Activated CD8-positive, alpha-beta T cell treated with anti-CD3 and anti-CD28 coated beads for 36 hours (primary cell): ENCODE measurements at regions not wholly inside any gene's neighbourhood (a gene's known extent, or its start where the extent isn't known, plus 50 kb on each side); places are given as distances from the start of the nearest gene placed in this dataset.

Source experiments
- ATAC-seq: fragments of 200-7000 bp; cut with Tn5 transposase; one replicate; pipeline ENCODE4 v1.10.0; 2021; ENCODE audit warnings: mild to moderate bottlenecking, moderate library complexity
- CTCF ChIA-PET: fragments of 350-600 bp; sonication (Branson Sonifier 250); formaldehyde crosslinking; loops from one replicate; lab custom pipeline; 2021; ENCODE audit warnings: antibody characterized with exemption; lab: Charles Lee
- POLR2A ChIA-PET: fragments of 350-600 bp; sonication (Branson Sonifier 250); formaldehyde crosslinking; loops from one replicate; lab custom pipeline; 2021; ENCODE audit warnings: antibody characterized with exemption; lab: Charles Lee
- DNase-seq: peaks from one replicate; pipeline ENCODE4 v3.0.0-alpha.2; 2020
- H3K27ac Mint-ChIP-seq: one replicate; pipeline ENCODE4 v1.8.0; 2021; ENCODE audit warnings: mild to moderate bottlenecking, mixed read lengths
- H3K27me3 Mint-ChIP-seq: one replicate; pipeline ENCODE4 v1.8.0; 2021; ENCODE audit warnings: mixed read lengths
- H3K36me3 Mint-ChIP-seq: one replicate; pipeline ENCODE4 v1.8.0; 2021; ENCODE audit warnings: low read depth, mixed read lengths
- H3K4me1 Mint-ChIP-seq: one replicate; pipeline ENCODE4 v1.8.0; 2021; ENCODE audit warnings: low read depth, mixed read lengths
- H3K4me3 Mint-ChIP-seq: one replicate; pipeline ENCODE4 v1.8.0; 2021; ENCODE audit warnings: mild to moderate bottlenecking, moderate library complexity, mixed read lengths
- H3K9me3 Mint-ChIP-seq: one replicate; pipeline ENCODE4 v1.8.0; 2021; ENCODE audit warnings: mixed read lengths
- intact Hi-C: fragments of 100-400 bp; cut with micrococcal nuclease; formaldehyde crosslinking; loops from one replicate; pipeline ENCODE4 v1.10.0; 2022
- TF ChIP-seq, protein P1 (sequence below): fragments of 200-600 bp; IDR thresholded peaks from one replicate; pipeline ENCODE4 v1.8.0; 2022; ENCODE audit warnings: antibody characterized with exemption, mild to moderate bottlenecking

DNA sequence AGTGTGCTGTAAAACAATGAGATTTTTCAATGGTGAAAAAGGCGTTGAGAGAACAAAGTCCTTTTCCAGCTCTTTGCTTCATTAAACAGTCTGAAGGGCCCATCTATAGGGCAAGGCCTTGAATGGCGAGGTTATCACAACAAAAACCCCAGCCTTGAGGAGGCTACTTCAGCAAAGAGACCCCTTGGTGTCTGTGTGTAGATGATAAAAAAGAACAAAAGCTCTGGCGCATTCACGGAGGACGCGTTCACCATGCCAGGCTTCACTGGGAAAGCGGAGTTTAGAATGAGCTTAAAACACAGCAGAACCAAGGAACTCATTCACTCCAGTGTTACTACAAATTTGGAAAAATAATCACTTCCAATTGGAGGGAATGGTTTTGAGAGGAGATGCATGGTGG is 530.0 kb upstream of the ARGLU1 start:
- intact Hi-C loops = no loop called here
- H3K27ac Mint-ChIP-seq = no peak overlapping the region
- H3K4me3 Mint-ChIP-seq = no peak overlapping the region
- CTCF ChIA-PET = no interaction called here
- POLR2A ChIA-PET = no interaction called here
- no peaks in the 10 kb centered on the region for H3K9me3 Mint-ChIP-seq
- TF ChIP-seq, protein P1, sequence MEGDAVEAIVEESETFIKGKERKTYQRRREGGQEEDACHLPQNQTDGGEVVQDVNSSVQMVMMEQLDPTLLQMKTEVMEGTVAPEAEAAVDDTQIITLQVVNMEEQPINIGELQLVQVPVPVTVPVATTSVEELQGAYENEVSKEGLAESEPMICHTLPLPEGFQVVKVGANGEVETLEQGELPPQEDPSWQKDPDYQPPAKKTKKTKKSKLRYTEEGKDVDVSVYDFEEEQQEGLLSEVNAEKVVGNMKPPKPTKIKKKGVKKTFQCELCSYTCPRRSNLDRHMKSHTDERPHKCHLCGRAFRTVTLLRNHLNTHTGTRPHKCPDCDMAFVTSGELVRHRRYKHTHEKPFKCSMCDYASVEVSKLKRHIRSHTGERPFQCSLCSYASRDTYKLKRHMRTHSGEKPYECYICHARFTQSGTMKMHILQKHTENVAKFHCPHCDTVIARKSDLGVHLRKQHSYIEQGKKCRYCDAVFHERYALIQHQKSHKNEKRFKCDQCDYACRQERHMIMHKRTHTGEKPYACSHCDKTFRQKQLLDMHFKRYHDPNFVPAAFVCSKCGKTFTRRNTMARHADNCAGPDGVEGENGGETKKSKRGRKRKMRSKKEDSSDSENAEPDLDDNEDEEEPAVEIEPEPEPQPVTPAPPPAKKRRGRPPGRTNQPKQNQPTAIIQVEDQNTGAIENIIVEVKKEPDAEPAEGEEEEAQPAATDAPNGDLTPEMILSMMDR = no peak
- H3K27me3 Mint-ChIP-seq = no peaks in the 10 kb centered on the region
- no peaks in the 10 kb centered on the region for H3K36me3 Mint-ChIP-seq
- H3K4me1 Mint-ChIP-seq = no peaks in the 10 kb centered on the region
- no peak for ATAC-seq
- no peak for DNase-seq

DNA sequence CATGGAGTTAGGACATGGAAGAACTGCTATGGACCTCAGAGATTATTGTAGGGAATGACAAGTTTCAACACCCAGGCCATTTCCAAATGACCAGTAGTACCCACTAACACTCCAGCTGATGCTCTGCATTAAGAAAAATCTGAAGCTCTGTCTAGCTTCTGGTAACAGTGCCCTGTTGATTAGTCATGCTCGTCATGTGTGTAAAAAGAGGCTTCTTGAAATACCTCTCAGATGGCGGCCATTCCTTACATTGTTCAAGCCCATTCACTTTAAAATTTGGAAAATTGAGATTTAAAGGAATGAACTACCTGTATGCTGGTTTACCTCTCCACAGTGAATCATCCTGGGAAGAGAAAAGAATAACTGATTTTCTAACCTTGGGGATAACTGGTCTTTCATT is 527.9 kb upstream of the ARGLU1 start:
- no peak overlapping the region for H3K27ac Mint-ChIP-seq
- no peak for DNase-seq
- TF ChIP-seq, protein P1 = no peak
- no peak overlapping the region for H3K4me3 Mint-ChIP-seq
- H3K9me3 Mint-ChIP-seq = no peaks in the 10 kb centered on the region
- H3K36me3 Mint-ChIP-seq = no peaks in the 10 kb centered on the region
- CTCF ChIA-PET = no interaction called here
- POLR2A ChIA-PET = no interaction called here
- no peak for ATAC-seq
- no peaks in the 10 kb centered on the region for H3K4me1 Mint-ChIP-seq
- no peaks in the 10 kb centered on the region for H3K27me3 Mint-ChIP-seq
- intact Hi-C loops = no loop called here

GRCh38 chr13:107091861-107092260 is 523.9 kb upstream of the ARGLU1 start:
- H3K4me1 Mint-ChIP-seq = no peaks in the 10 kb centered on the region
- no peaks in the 10 kb centered on the region for H3K36me3 Mint-ChIP-seq
- intact Hi-C loops = no loop called here
- DNase-seq (no peak), ATAC-seq (no peak)
- H3K27me3 Mint-ChIP-seq = no peaks in the 10 kb centered on the region
- ChIA-PET CTCF (no interaction called here), POLR2A (interaction anchor here (0.6 kb wide), 1 partner anchor 323 kb away, joined by 3 read pairs; no protein-coding TSS in a partner anchor)
- no peak overlapping the region for H3K4me3 Mint-ChIP-seq
- H3K9me3 Mint-ChIP-seq = no peaks in the 10 kb centered on the region
- TF ChIP-seq, protein P1 = no peak
- H3K27ac Mint-ChIP-seq = no peak overlapping the region

GRCh38 chr13:107091428-107091827 is 523.5 kb upstream of the ARGLU1 start:
- intact Hi-C loops = no loop called here
- Mint-ChIP-seq H3K27ac (no peak overlapping the region), H3K36me3 (no peaks in the 10 kb centered on the region), H3K27me3 (no peaks in the 10 kb centered on the region), H3K4me1 (no peaks in the 10 kb centered on the region), H3K9me3 (no peaks in the 10 kb centered on the region), H3K4me3 (no peak overlapping the region)
- no peak for ATAC-seq
- ChIA-PET POLR2A (interaction anchor here (0.6 kb wide), 1 partner anchor 323 kb away, joined by 3 read pairs; no protein-coding TSS in a partner anchor), CTCF (no interaction called here)
- TF ChIP-seq, protein P1 = no peak
- no peak for DNase-seq

- ChIA-PET CTCF (no interaction called here), POLR2A (no interaction called here)
- intact Hi-C loops = no loop called here
- Mint-ChIP-seq H3K4me3 (no peak overlapping the region), H3K27ac (no peak overlapping the region), H3K36me3 (no peaks in the 10 kb centered on the region), H3K4me1 (no peaks in the 10 kb centered on the region), H3K27me3 (no peaks in the 10 kb centered on the region), H3K9me3 (no peaks in the 10 kb centered on the region)
- TF ChIP-seq, protein P1 = no peak
- no peak for ATAC-seq
- no peak for DNase-seq
Observed at GRCh38 chr13:107088061-107088460, 520.1 kb upstream of the ARGLU1 start.
